WTC11 (cell line): ENCODE measurements at regions not wholly inside any gene's neighbourhood (a gene's known extent, or its start where the extent isn't known, plus 50 kb on each side); places are given as distances from the start of the nearest gene placed in this dataset.

Experiments used
- CTCF ChIP-seq: fragments of 200-600 bp; IDR thresholded peaks from 2 replicates; pipeline ENCODE4 v1.8.0; 2022; ENCODE audit warnings: antibody characterized with exemption
- FOXK1 ChIP-seq: sonication (generic); formaldehyde crosslinking; IDR thresholded peaks from 2 replicates; pipeline ENCODE4 v1.8.0; 2022; ENCODE audit warnings: mild to moderate bottlenecking, moderate library complexity, missing genetic modification reagents
- GTF2I ChIP-seq: fragments of 250-450 bp; sonication (Bioruptor Pico); conservative IDR thresholded peaks from 2 replicates; pipeline ENCODE4 v1.4.0; 2021; ENCODE audit warnings: mild to moderate bottlenecking
- JUN ChIP-seq: sonication (generic); formaldehyde crosslinking; IDR thresholded peaks from 2 replicates; pipeline ENCODE4 v1.8.0; 2023; ENCODE audit warnings: mild to moderate bottlenecking, missing genetic modification reagents
- NFYB ChIP-seq: sonication (generic); formaldehyde crosslinking; conservative IDR thresholded peaks from 2 replicates; pipeline ENCODE4 v1.8.0; 2022; ENCODE audit warnings: low read depth, missing genetic modification reagents
- NR1H2 ChIP-seq: sonication (generic); formaldehyde crosslinking; IDR thresholded peaks from 2 replicates; pipeline ENCODE4 v1.9.0; 2021; ENCODE audit warnings: mild to moderate bottlenecking, moderate library complexity, missing genetic modification reagents
- TP53 ChIP-seq: sonication (generic); formaldehyde crosslinking; IDR thresholded peaks from 2 replicates; pipeline ENCODE4 v1.8.1; 2023; ENCODE audit warnings: mild to moderate bottlenecking, missing genetic modification reagents

- TF ChIP-seq CTCF: no peak
- TF ChIP-seq FOXK1: no peak
- no peak for TF ChIP-seq JUN (CRISPR knock-in tag)
- TF ChIP-seq GTF2I (CRISPR knock-in tag): no peak
- no peak for TF ChIP-seq NR1H2 (CRISPR knock-in tag)
- no peak for TF ChIP-seq TP53 (CRISPR knock-in tag)
- TF ChIP-seq NFYB (CRISPR knock-in tag): no peak
Measured at GRCh38 chr17:34832376-34832775, 128.9 kb downstream of the CCT6B start.
